ENCODE measurements at regions not wholly inside any gene's neighbourhood (a gene's known extent, or its start where the extent isn't known, plus 50 kb on each side); places are given as distances from the start of the nearest gene placed in this dataset.

DNA sequence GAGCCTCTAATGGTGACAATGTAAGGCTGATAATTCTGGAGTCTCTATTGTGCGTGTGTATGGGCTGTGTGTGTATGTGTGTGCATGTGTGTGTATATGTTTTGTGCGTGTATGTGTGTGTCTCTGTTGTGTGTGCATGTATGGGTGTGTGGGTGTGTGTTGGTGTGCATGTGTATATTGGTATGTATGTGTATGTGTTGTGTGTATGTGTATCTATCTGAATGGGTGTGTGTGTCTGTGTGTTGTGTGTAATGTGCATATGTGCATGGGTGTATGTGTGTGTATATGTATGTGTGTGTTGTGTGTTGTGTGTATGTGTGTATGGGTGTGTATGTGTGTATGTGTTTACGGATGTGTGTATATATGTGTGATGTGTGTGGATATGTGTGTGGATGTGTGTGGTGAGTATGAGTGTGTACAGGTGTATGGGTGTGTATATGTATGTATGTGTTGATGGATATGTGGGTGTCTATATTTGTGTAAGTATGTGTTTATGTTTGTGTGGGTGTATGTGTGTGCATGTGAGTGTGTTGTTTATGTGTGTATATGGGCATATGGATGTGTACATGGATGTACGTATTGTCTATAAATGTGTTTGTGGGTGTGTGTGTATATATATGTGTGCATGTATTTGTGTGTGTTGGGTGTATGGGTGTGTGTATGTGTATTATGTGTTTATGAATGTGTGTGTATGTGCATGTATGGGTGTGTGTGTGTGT, 366.7 kb downstream of the UQCRFS1 start:
- H3K36me3 ChIP-seq (replicated peaks in 1 of 2; ENCODE audit: insufficient read depth in 1 of 2, low read depth in 2 of 2) = no peaks in the 10 kb centered on the region
- no peaks in the 10 kb centered on the region for H3K9me3 ChIP-seq
- no peak for ATAC-seq
- DNase-seq = no peak
- no peak for TF ChIP-seq POLR2A (IDR thresholded peaks at IDR 0.05)
- TF ChIP-seq, protein P1, sequence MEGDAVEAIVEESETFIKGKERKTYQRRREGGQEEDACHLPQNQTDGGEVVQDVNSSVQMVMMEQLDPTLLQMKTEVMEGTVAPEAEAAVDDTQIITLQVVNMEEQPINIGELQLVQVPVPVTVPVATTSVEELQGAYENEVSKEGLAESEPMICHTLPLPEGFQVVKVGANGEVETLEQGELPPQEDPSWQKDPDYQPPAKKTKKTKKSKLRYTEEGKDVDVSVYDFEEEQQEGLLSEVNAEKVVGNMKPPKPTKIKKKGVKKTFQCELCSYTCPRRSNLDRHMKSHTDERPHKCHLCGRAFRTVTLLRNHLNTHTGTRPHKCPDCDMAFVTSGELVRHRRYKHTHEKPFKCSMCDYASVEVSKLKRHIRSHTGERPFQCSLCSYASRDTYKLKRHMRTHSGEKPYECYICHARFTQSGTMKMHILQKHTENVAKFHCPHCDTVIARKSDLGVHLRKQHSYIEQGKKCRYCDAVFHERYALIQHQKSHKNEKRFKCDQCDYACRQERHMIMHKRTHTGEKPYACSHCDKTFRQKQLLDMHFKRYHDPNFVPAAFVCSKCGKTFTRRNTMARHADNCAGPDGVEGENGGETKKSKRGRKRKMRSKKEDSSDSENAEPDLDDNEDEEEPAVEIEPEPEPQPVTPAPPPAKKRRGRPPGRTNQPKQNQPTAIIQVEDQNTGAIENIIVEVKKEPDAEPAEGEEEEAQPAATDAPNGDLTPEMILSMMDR (IDR thresholded peaks at IDR 0.05) = no peak
- no peak overlapping the region for H3K4me3 ChIP-seq
- H3K27ac ChIP-seq = no peak overlapping the region
- H3K27me3 ChIP-seq = no peaks in the 10 kb centered on the region
- intact Hi-C loops (cut with DNase I) = no loop called here
- 84 to 89% methylated on average over 4 of the region's 4 CpGs for WGBS, 2 donors
- H3K4me1 ChIP-seq = no peaks in the 10 kb centered on the region

DNA sequence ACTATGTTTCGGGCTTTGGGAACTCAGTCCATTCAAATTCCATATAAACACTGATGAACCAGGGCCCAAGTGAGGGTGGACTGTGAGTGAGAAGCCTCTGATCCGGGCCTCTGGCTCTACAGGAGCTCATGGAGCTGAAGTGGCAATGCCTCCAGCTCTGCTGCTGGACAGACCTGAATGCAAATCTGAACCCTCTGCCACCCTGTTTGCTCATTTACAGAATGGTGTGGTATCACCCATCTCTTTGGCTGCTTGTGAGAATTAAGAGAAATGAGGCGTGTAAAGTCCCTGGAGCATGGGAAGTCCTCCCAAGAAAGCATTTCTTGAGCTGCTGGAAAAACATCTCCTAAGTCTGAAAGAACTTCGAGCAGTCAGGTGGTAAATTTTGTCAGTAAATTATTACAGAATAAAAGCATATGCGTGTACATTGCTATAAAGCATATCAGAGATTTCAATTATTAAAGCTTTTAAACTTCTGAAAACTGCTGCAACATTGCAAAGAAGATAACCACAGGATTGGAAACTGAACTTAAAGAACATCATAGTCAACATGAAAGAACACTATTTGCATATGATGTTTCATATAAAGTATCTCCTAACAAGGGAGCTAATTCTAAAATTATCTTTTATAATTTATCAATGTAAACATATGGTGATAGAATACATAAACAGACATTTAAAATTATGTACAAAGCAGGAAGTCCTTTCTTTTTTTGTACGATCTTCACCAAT, 369.0 kb downstream of the UQCRFS1 start:
- intact Hi-C loops (cut with DNase I) = no loop called here
- TF ChIP-seq, protein P1 (IDR thresholded peaks at IDR 0.05) = no peak
- TF ChIP-seq POLR2A (IDR thresholded peaks at IDR 0.05) = no peak
- Histone ChIP-seq H3K27me3 (no peaks in the 10 kb centered on the region), H3K27ac (no peak overlapping the region), H3K36me3 (replicated peaks in 1 of 2; ENCODE audit: insufficient read depth in 1 of 2, low read depth in 2 of 2) (no peaks in the 10 kb centered on the region), H3K4me1 (no peaks in the 10 kb centered on the region), H3K4me3 (no peak overlapping the region), H3K9me3 (no peaks in the 10 kb centered on the region)
- ATAC-seq (no peak), DNase-seq (no peak)
- 58 to 64% methylated on average over 6 of the region's 6 CpGs for WGBS, 2 donors

DNA sequence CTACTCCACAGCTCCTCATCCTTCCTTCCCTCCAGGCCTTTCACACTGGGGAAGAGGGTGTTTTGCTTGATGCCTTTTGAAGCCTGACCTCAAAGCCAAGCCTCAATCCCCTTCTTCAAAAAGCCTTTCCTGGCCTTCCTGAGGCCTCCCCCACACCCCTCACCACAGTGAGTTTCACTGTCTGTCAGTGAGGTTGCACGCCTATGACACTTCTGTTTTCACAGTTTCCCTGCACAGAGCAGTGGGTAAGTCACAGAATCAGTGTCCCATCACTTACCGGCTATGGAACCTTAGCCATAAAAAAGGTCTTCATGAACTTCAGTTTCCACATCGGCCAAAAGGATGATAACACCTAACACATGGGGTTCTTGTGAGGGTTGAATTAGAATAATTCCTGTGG, 371.4 kb downstream of the UQCRFS1 start:
- no peaks in the 10 kb centered on the region for H3K4me1 ChIP-seq
- no peak for TF ChIP-seq POLR2A (IDR thresholded peaks at IDR 0.05)
- H3K4me3 ChIP-seq = no peak overlapping the region
- intact Hi-C loops (cut with DNase I) = no loop called here
- H3K9me3 ChIP-seq = no peaks in the 10 kb centered on the region
- DNase-seq (no peak), ATAC-seq (no peak)
- no peaks in the 10 kb centered on the region for H3K27me3 ChIP-seq
- H3K27ac ChIP-seq = no peak overlapping the region
- WGBS, 2 donors = 82 to 83% methylated on average over 3 of the region's 3 CpGs
- no peaks in the 10 kb centered on the region for H3K36me3 ChIP-seq (replicated peaks in 1 of 2; ENCODE audit: insufficient read depth in 1 of 2, low read depth in 2 of 2)

DNA sequence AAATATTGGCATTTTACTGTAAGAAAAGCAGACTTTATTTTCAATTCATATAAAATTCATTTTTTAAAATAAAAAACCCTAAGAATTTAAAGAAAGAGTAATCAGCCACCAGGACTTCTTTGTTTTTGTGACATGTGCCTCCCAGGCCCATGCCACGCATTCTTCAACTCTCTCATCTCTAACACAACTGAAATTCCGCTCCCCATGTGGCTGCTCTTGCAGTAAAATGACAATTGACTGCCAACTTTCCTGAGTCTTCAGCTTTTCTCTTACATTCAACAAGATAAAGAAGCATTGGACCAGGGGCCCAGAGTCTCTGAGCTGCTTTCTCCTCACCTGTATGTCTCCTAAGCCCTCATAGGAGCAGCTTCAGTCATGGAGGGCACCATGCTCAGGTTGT, 372.1 kb downstream of the UQCRFS1 start:
- Histone ChIP-seq H3K9me3 (no peaks in the 10 kb centered on the region), H3K27me3 (no peaks in the 10 kb centered on the region), H3K27ac (no peak overlapping the region), H3K36me3 (replicated peaks in 1 of 2; ENCODE audit: insufficient read depth in 1 of 2, low read depth in 2 of 2) (no peaks in the 10 kb centered on the region), H3K4me3 (no peak overlapping the region), H3K4me1 (no peaks in the 10 kb centered on the region)
- WGBS, 2 donors = 79 to 92% methylated on average over 2 of the region's 2 CpGs
- ATAC-seq (no peak), DNase-seq (no peak)
- intact Hi-C loops (cut with DNase I) = no loop called here
- TF ChIP-seq POLR2A (IDR thresholded peaks at IDR 0.05) = no peak
- TF ChIP-seq, protein P1 (IDR thresholded peaks at IDR 0.05) = no peak

DNA sequence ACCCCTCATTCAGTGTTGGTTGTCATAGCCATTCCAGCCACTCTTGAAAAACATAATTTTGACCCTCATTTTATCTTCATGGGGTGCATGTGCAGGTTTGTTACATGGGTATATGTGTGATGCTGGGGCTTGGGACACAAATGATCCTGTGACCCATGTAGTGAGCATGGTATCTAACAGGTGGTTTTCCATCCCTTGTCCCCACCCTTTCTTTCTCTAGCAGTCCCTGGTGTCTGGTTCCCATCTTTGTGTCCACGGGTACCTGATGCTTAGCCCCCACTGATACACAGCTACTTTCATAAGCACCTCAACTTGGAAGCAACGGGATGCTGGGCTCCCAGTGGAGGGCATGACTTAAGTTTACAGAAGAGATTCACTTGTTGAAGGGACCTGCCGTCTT, 373.5 kb downstream of the UQCRFS1 start:
- H3K27me3 ChIP-seq = no peaks in the 10 kb centered on the region
- H3K9me3 ChIP-seq = no peaks in the 10 kb centered on the region
- H3K4me3 ChIP-seq = no peak overlapping the region
- no peaks in the 10 kb centered on the region for H3K4me1 ChIP-seq
- intact Hi-C loops (cut with DNase I) = no loop called here
- TF ChIP-seq, protein P1 (IDR thresholded peaks at IDR 0.05) = no peak
- no peak for TF ChIP-seq POLR2A (IDR thresholded peaks at IDR 0.05)
- DNase-seq (no peak), ATAC-seq (no peak)
- no peaks in the 10 kb centered on the region for H3K36me3 ChIP-seq (replicated peaks in 1 of 2; ENCODE audit: insufficient read depth in 1 of 2, low read depth in 2 of 2)
- 49 to 61% methylated on average over 3 of the region's 3 CpGs for WGBS, 2 donors
- no peak overlapping the region for H3K27ac ChIP-seq
